ENCODE measurements at regions not wholly inside any gene's neighbourhood (a gene's known extent, or its start where the extent isn't known, plus 50 kb on each side); places are given as distances from the start of the nearest gene placed in this dataset.

GRCh38 chr14:50001999-50002925 lies 109.4 kb downstream of the ARF6 start:
- WGBS, 2 donors, result 56 to 59% methylated on average over 10 of the region's 10 CpGs
- no peak for TF ChIP-seq CTCF (IDR thresholded peaks at IDR 0.05)
- no peak for TF ChIP-seq POLR2A (IDR thresholded peaks at IDR 0.05)
- intact Hi-C loops (cut with DNase I; ENCODE audit: low total_unique reads), result loop anchor here (5.0 to 10.0 kb wide), 2 partner anchors 107 to 135 kb away; partner anchors contain the start of gene ARF6
- no peak for DNase-seq (ENCODE audit: low spot score in 2 of 2)
- no peak overlapping the region for H3K4me3 ChIP-seq (ENCODE audit: low read depth, poor library complexity, severe bottlenecking)

GRCh38 chr14:50002926-50003212 lies 110.0 kb downstream of the ARF6 start:
- peak overlapping the region; percentile 19 for H3K4me3 ChIP-seq (ENCODE audit: low read depth, poor library complexity, severe bottlenecking)
- intact Hi-C loops (cut with DNase I; ENCODE audit: low total_unique reads), result loop anchor here (5.0 to 10.0 kb wide), 2 partner anchors 108 to 136 kb away; partner anchors contain the start of gene ARF6
- TF ChIP-seq POLR2A (IDR thresholded peaks at IDR 0.05) (no peak), CTCF (IDR thresholded peaks at IDR 0.05) (no peak)
- whole genome bisulfite sequencing, 2 donors, result 11 to 19% methylated on average over 7 of the region's 7 CpGs
- no peak for DNase-seq (ENCODE audit: low spot score in 2 of 2)

DNA sequence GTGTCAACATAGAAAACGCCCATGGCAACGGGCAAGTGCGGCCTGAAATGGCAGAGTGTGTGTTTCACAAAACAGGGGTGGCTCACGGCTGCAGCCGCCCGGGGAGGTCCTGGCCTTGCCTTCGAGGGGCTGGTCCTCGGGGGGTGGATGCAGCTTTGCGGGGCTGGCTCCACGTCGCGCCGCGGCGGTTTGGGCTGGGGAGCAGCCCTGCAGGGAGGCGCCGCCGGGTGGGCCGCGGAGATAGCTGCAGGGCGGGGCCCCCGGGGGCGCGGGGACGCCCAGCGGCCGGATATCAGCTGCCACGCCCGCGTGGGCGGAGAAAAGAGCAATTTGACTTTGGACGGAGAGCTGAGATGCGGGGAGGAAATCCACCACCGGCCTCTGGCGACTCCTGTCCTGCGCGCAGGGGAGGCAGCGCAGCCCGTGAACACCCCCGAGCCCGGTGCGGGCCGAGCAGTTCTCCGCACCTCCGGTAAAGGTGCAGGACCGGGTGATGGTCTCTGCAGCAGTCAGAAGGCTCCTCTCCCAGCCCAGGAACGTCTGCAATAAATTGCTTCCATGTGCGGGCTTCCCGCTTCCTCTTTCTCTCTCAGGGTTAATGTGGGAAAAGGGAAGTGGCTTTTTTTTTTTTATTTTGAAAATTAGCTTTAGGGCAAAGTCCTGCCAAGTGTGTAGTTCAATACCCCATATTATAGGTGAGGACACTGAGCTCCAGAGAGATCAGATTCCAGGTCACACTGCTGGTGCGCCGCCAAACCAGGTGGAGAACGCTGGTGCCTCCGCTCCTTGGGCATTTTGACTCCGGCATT lies 110.5 kb downstream of the ARF6 start:
- WGBS, 2 donors, result 3 to 6% methylated on average over 20 to 52 of the region's 54 CpGs
- intact Hi-C loops (cut with DNase I; ENCODE audit: low total_unique reads), result loop anchor here (5.0 to 10.0 kb wide), 2 partner anchors 109 to 136 kb away; partner anchors contain the start of gene ARF6
- DNase-seq (ENCODE audit: low spot score in 2 of 2), result peak; percentile 74 to 96
- peak overlapping the region; percentile 19 for H3K4me3 ChIP-seq (ENCODE audit: low read depth, poor library complexity, severe bottlenecking)
- no peak for TF ChIP-seq CTCF (IDR thresholded peaks at IDR 0.05)
- TF ChIP-seq POLR2A (IDR thresholded peaks at IDR 0.05), result no peak

GRCh38 chr14:50006141-50006540 lies 110.2 kb downstream of the VCPKMT start:
- no peak for TF ChIP-seq POLR2A (IDR thresholded peaks at IDR 0.05)
- DNase-seq (ENCODE audit: low spot score in 2 of 2), result no peak
- H3K4me3 ChIP-seq (ENCODE audit: low read depth, poor library complexity, severe bottlenecking), result no peak overlapping the region
- intact Hi-C loops (cut with DNase I; ENCODE audit: low total_unique reads), result loop anchor here (10.0 kb wide), 1 partner anchor 111 kb away; the partner anchor contains the start of gene ARF6
- WGBS, 2 donors, result 82 to 84% methylated on average over 4 of the region's 4 CpGs

DNA sequence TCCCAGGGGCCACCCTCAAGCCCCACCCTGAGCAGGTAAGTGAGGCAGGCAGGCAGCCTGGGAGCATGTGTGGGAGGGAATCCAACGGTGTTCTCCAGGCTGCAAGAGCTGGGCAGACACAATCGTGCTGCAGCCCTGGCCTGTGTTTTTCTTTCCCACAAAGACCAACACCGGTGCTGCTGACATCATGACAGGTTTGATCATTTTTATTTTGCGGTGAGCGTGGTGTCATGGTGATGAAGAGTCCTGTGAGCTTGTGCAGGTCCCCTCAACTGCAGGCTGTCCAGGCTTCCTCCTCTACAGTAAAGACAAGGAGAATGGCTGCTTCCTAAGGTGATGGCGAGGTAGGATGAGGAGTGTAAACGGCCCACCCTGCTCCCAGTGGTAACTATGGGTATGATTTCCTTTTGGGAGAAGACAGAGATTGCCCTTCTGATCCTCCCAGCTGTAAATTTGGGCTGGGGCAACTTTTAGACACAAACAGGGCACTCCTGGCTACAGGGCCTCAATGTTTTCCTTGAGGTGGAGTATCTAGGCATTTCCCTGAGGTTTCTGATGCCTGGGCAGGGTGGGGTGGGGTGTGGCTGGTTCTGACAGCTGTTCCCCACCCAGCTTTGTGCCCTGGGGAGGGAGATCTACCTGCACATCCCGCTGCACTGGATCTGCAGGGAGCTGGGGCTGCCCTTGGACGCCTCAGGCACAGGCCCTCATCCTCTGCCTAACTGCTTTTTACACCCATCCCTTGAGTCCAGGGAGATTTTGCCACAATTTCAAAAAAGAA lies 109.1 kb downstream of the VCPKMT start:
- peak in 1 of 2 donors; percentile 77 for DNase-seq (ENCODE audit: low spot score in 2 of 2)
- WGBS, 2 donors, result 53 to 62% methylated on average over 9 of the region's 9 CpGs
- TF ChIP-seq CTCF (IDR thresholded peaks at IDR 0.05) (no peak), POLR2A (IDR thresholded peaks at IDR 0.05) (no peak)
- no peak overlapping the region for H3K4me3 ChIP-seq (ENCODE audit: low read depth, poor library complexity, severe bottlenecking)
- intact Hi-C loops (cut with DNase I; ENCODE audit: low total_unique reads), result loop anchor here (10.0 kb wide), 1 partner anchor 113 kb away; the partner anchor contains the start of gene ARF6

Data from lower leg skin (tissue), 4 donors.